ENCODE measurements at regions not wholly inside any gene's neighbourhood (a gene's known extent, or its start where the extent isn't known, plus 50 kb on each side); places are given as distances from the start of the nearest gene placed in this dataset.

GRCh38 chr4:4599481-4600275 is 57.8 kb upstream of the STX18 start:
- DNase-seq (ENCODE audit: low read depth) = no peak

- DNase-seq (ENCODE audit: low read depth) = no peak
Observed at GRCh38 chr4:4598851-4599411, 57.1 kb upstream of the STX18 start.

- DNase-seq (ENCODE audit: low read depth) = no peak
Observed at GRCh38 chr4:4596720-4597119, 54.9 kb upstream of the STX18 start.

GRCh38 chr4:4595252-4595651 is 53.4 kb upstream of the STX18 start:
- no peak for DNase-seq (ENCODE audit: low read depth)

- no peak for DNase-seq (ENCODE audit: low read depth)
Observed at GRCh38 chr4:4594285-4594920, 52.6 kb upstream of the STX18 start.

GRCh38 chr4:4593596-4594284 is 51.9 kb upstream of the STX18 start:
- DNase-seq (ENCODE audit: low read depth) = no peak

- no peak for DNase-seq (ENCODE audit: low read depth)
Observed at GRCh38 chr4:4592414-4592813, 50.6 kb upstream of the STX18 start.

Data from stromal cell of bone marrow (primary cell).